WTC11 (cell line): ENCODE measurements at regions not wholly inside any gene's neighbourhood (a gene's known extent, or its start where the extent isn't known, plus 50 kb on each side); places are given as distances from the start of the nearest gene placed in this dataset.

ENCODE experiments used
- ATAC-seq: fragments of 200-7000 bp; cut with Tn5 transposase; 2 replicates; pipeline ENCODE4 v1.10.0; 2021; ENCODE audit warnings: mild to moderate bottlenecking, moderate library complexity
- CTCF ChIA-PET: fragments of 300-600 bp; sonication (Branson Sonifier 250); formaldehyde crosslinking; loops from one replicate; lab custom pipeline; 2021; ENCODE audit warnings: antibody characterized with exemption; lab: Charles Lee
- POLR2A ChIA-PET: fragments of 350-600 bp; sonication (Branson Sonifier 250); formaldehyde crosslinking; loops from one replicate; lab custom pipeline; 2021; ENCODE audit warnings: antibody characterized with exemption; lab: Charles Lee
- DNase-seq: peaks from one replicate; pipeline ENCODE4 v3.0.0; 2021; ENCODE audit warnings: low spot score
- H3K27ac Mint-ChIP-seq: 2 replicates; pipeline ENCODE4 v1.8.0; 2021; ENCODE audit warnings: mixed read lengths
- H3K27me3 Mint-ChIP-seq: 2 replicates; pipeline ENCODE4 v1.8.0; 2021; ENCODE audit warnings: low read depth, mild to moderate bottlenecking, moderate library complexity, mixed read lengths
- H3K36me3 Mint-ChIP-seq: 2 replicates; pipeline ENCODE4 v1.8.0; 2021; ENCODE audit warnings: mixed read lengths
- H3K4me1 Mint-ChIP-seq: 2 replicates; pipeline ENCODE4 v1.8.0; 2022; ENCODE audit warnings: mixed read lengths
- H3K4me3 Mint-ChIP-seq: 2 replicates; pipeline ENCODE4 v1.8.0; 2021; ENCODE audit warnings: mild to moderate bottlenecking, moderate library complexity, mixed read lengths
- H3K9me3 Mint-ChIP-seq: 2 replicates; pipeline ENCODE4 v1.8.0; 2021; ENCODE audit warnings: mixed read lengths
- CREB1 ChIP-seq: sonication (generic); formaldehyde crosslinking; IDR thresholded peaks from 2 replicates; pipeline ENCODE4 v1.8.0; 2023; ENCODE audit warnings: mild to moderate bottlenecking, missing genetic modification reagents
- ESRRA ChIP-seq: sonication (generic); formaldehyde crosslinking; IDR thresholded peaks from 2 replicates; pipeline ENCODE4 v1.8.1; 2022; ENCODE audit warnings: mild to moderate bottlenecking, missing genetic modification reagents, borderline replicate concordance
- ETV6 ChIP-seq: sonication (generic); formaldehyde crosslinking; IDR thresholded peaks from 2 replicates; pipeline ENCODE4 v1.8.1; 2022; ENCODE audit warnings: mild to moderate bottlenecking, missing genetic modification reagents
- FOXJ3 ChIP-seq: sonication (generic); formaldehyde crosslinking; IDR thresholded peaks from 2 replicates; pipeline ENCODE4 v1.9.0; 2021; ENCODE audit warnings: missing genetic modification reagents, mild to moderate bottlenecking, borderline replicate concordance
- GTF2I ChIP-seq: fragments of 250-450 bp; sonication (Bioruptor Pico); conservative IDR thresholded peaks from 2 replicates; pipeline ENCODE4 v1.4.0; 2021; ENCODE audit warnings: mild to moderate bottlenecking
- HMGA2 ChIP-seq: fragments of 250-450 bp; sonication (Bioruptor Pico); IDR thresholded peaks from 2 replicates; pipeline ENCODE4 v1.4.0; 2021; ENCODE audit warnings: mild to moderate bottlenecking, moderate library complexity
- KAT7 ChIP-seq: sonication (generic); formaldehyde crosslinking; IDR thresholded peaks from 2 replicates; pipeline ENCODE4 v1.8.1; 2023; ENCODE audit warnings: missing genetic modification reagents, mild to moderate bottlenecking, borderline replicate concordance
- MXD4 ChIP-seq: fragments of 250-450 bp; sonication (Bioruptor Pico); IDR thresholded peaks from 2 replicates; pipeline ENCODE4 v1.8.0; 2021; ENCODE audit warnings: mild to moderate bottlenecking, moderate library complexity, borderline replicate concordance
- NFE2L1 ChIP-seq: sonication (generic); formaldehyde crosslinking; IDR thresholded peaks from 2 replicates; pipeline ENCODE4 v1.8.1; 2023; ENCODE audit warnings: missing genetic modification reagents
- NFYB ChIP-seq: sonication (generic); formaldehyde crosslinking; conservative IDR thresholded peaks from 2 replicates; pipeline ENCODE4 v1.8.0; 2022; ENCODE audit warnings: low read depth, missing genetic modification reagents
- OVOL2 ChIP-seq: fragments of 250-450 bp; sonication (Bioruptor Pico); IDR thresholded peaks from 2 replicates; pipeline ENCODE4 v1.9.0; 2021; ENCODE audit warnings: mild to moderate bottlenecking, borderline replicate concordance
- RORB ChIP-seq: fragments of 250-450 bp; sonication (Bioruptor Pico); IDR thresholded peaks from 2 replicates; pipeline ENCODE4 v1.9.0; 2021; ENCODE audit warnings: mild to moderate bottlenecking
- TEAD4 ChIP-seq: sonication (generic); formaldehyde crosslinking; IDR thresholded peaks from 2 replicates; pipeline ENCODE4 v1.8.0; 2022; ENCODE audit warnings: mild to moderate bottlenecking, missing genetic modification reagents
- TP53 ChIP-seq: sonication (generic); formaldehyde crosslinking; IDR thresholded peaks from 2 replicates; pipeline ENCODE4 v1.8.1; 2023; ENCODE audit warnings: mild to moderate bottlenecking, missing genetic modification reagents
- ZNF219 ChIP-seq: sonication (generic); formaldehyde crosslinking; IDR thresholded peaks from 2 replicates; pipeline ENCODE4 v1.8.0; 2023; ENCODE audit warnings: missing genetic modification reagents, mild to moderate bottlenecking, borderline replicate concordance
- ZNF317 ChIP-seq: sonication (generic); formaldehyde crosslinking; IDR thresholded peaks from 2 replicates; pipeline ENCODE4 v1.8.1; 2023; ENCODE audit warnings: low read depth, mild to moderate bottlenecking, moderate library complexity, missing genetic modification reagents, borderline replicate concordance
- ZNF671 ChIP-seq: fragments of 250-450 bp; sonication (Bioruptor Pico); IDR thresholded peaks from 2 replicates; pipeline ENCODE4 v1.8.0; 2021; ENCODE audit warnings: mild to moderate bottlenecking
- TF ChIP-seq, protein P1 (sequence below): sonication (generic); formaldehyde crosslinking; IDR thresholded peaks from 2 replicates; pipeline ENCODE4 v1.8.1; 2023; ENCODE audit warnings: mild to moderate bottlenecking, missing genetic modification reagents, moderate library complexity
- TF ChIP-seq, protein P2 (sequence below): fragments of 250-450 bp; sonication (Bioruptor Pico); IDR thresholded peaks from 2 replicates; pipeline ENCODE4 v1.9.0; 2021; ENCODE audit warnings: mild to moderate bottlenecking, borderline replicate concordance
- TF ChIP-seq, protein P3 (sequence below): sonication (generic); formaldehyde crosslinking; IDR thresholded peaks from 2 replicates; pipeline ENCODE4 v1.8.1; 2022; ENCODE audit warnings: missing genetic modification reagents, borderline replicate concordance
- TF ChIP-seq, protein P4 (sequence below): sonication (generic); formaldehyde crosslinking; conservative IDR thresholded peaks from 2 replicates; pipeline ENCODE4 v1.8.1; 2022; ENCODE audit warnings: mild to moderate bottlenecking, missing genetic modification reagents
- TF ChIP-seq, protein P5 (sequence below): sonication (generic); formaldehyde crosslinking; IDR thresholded peaks from 2 replicates; pipeline ENCODE4 v1.8.0; 2023; ENCODE audit warnings: missing genetic modification reagents
- TF ChIP-seq, protein P6 (sequence below): sonication (generic); formaldehyde crosslinking; conservative IDR thresholded peaks from 2 replicates; pipeline ENCODE4 v1.8.1; 2023; ENCODE audit warnings: mild to moderate bottlenecking, low read depth, missing genetic modification reagents, moderate library complexity

DNA sequence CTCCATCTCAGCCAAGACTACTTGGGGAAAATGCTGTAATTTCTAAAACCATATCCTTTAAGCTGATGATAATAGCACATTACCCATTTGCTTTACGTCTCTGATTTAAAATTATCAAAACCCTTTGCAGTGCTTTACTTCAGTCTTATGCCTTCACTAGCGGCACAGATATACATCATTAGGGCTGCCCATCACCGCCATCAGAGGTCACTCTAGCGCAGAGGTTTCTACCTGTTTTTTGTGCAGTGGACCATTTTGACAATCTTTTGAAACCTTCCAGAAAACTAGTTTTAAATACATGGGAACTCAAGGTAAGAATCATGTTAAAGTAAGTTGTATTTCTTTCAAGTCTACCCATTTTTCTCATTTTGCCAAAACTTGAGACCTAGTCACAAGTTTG, 592.5 kb downstream of the PPARGC1A start (continued):
- TF ChIP-seq, protein P1, sequence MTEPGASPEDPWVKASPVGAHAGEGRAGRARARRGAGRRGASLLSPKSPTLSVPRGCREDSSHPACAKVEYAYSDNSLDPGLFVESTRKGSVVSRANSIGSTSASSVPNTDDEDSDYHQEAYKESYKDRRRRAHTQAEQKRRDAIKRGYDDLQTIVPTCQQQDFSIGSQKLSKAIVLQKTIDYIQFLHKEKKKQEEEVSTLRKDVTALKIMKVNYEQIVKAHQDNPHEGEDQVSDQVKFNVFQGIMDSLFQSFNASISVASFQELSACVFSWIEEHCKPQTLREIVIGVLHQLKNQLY (CRISPR knock-in tag): no peak
- TF ChIP-seq TEAD4 (CRISPR knock-in tag) (no peak), FOXJ3 (CRISPR knock-in tag) (no peak), MXD4 (CRISPR knock-in tag) (no peak), ZNF317 (no peak), RORB (CRISPR knock-in tag) (no peak)
- TF ChIP-seq, protein P2, sequence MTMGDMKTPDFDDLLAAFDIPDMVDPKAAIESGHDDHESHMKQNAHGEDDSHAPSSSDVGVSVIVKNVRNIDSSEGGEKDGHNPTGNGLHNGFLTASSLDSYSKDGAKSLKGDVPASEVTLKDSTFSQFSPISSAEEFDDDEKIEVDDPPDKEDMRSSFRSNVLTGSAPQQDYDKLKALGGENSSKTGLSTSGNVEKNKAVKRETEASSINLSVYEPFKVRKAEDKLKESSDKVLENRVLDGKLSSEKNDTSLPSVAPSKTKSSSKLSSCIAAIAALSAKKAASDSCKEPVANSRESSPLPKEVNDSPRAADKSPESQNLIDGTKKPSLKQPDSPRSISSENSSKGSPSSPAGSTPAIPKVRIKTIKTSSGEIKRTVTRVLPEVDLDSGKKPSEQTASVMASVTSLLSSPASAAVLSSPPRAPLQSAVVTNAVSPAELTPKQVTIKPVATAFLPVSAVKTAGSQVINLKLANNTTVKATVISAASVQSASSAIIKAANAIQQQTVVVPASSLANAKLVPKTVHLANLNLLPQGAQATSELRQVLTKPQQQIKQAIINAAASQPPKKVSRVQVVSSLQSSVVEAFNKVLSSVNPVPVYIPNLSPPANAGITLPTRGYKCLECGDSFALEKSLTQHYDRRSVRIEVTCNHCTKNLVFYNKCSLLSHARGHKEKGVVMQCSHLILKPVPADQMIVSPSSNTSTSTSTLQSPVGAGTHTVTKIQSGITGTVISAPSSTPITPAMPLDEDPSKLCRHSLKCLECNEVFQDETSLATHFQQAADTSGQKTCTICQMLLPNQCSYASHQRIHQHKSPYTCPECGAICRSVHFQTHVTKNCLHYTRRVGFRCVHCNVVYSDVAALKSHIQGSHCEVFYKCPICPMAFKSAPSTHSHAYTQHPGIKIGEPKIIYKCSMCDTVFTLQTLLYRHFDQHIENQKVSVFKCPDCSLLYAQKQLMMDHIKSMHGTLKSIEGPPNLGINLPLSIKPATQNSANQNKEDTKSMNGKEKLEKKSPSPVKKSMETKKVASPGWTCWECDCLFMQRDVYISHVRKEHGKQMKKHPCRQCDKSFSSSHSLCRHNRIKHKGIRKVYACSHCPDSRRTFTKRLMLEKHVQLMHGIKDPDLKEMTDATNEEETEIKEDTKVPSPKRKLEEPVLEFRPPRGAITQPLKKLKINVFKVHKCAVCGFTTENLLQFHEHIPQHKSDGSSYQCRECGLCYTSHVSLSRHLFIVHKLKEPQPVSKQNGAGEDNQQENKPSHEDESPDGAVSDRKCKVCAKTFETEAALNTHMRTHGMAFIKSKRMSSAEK (CRISPR knock-in tag): no peak

DNA sequence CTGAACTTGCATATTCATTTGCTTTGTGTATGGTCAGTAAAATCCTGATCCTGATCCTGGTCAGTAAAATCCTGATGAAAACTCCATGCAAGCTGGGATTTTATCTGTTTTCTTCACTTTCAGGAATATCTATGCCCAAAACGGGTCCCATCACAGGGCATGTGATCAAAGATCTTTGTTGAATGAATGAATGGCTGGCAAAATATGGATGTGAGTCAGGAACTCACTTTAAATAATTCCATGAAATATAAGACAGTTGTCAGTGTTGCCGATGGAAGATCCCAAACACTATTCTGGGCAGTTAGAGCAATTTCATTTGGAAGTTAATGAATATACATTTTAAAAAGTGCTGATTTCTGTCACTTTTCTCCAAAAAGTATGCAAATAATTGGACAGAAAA, 598.4 kb downstream of the GBA3 start:
- no peak overlapping the region for H3K27ac Mint-ChIP-seq
- ATAC-seq (no peak), DNase-seq (no peak)
- no peaks in the 10 kb centered on the region for H3K27me3 Mint-ChIP-seq
- no peaks in the 10 kb centered on the region for H3K36me3 Mint-ChIP-seq
- no peak overlapping the region for H3K4me3 Mint-ChIP-seq
- no peaks in the 10 kb centered on the region for H3K9me3 Mint-ChIP-seq
- POLR2A ChIA-PET: interaction anchor here (0.6 kb wide), 1 partner anchor 1453 kb away, joined by 5 read pairs; no protein-coding TSS in a partner anchor
- CTCF ChIA-PET: no interaction called here
- TF ChIP-seq CREB1 (CRISPR knock-in tag) (no peak), ETV6 (no peak), NFYB (CRISPR knock-in tag) (no peak)
- H3K4me1 Mint-ChIP-seq: no peaks in the 10 kb centered on the region

DNA sequence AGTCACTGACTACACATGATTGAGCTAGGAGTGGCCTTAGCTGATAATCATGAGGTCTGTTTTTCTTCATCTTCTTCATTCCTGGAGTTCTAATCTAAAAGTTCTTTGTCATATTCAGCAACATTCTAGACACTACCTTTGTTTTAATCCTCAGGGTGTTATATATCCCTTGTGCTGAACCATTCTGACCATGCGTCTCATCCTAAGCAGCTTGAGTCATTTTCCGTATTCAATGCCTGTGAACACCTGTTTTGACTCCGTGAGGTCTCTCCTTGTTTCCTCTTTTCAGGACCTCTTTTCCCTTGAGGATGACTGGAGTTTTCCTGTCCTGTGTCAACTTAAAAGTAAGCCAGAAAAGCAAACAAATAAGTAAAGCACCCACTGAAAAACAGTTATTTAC, 597.9 kb downstream of the GBA3 start:
- Mint-ChIP-seq H3K4me1 (no peaks in the 10 kb centered on the region), H3K9me3 (no peaks in the 10 kb centered on the region), H3K27ac (no peak overlapping the region), H3K36me3 (no peaks in the 10 kb centered on the region), H3K4me3 (no peak overlapping the region), H3K27me3 (no peaks in the 10 kb centered on the region)
- ChIA-PET CTCF (no interaction called here), POLR2A (interaction anchor here (0.6 kb wide), 1 partner anchor 1453 kb away, joined by 5 read pairs; no protein-coding TSS in a partner anchor)
- no peak for DNase-seq
- no peak for ATAC-seq
- no peak for TF ChIP-seq OVOL2 (CRISPR knock-in tag)
- no peak for TF ChIP-seq HMGA2 (CRISPR knock-in tag)
- TF ChIP-seq KAT7 (CRISPR knock-in tag): no peak
- TF ChIP-seq TP53: no peak
- no peak for TF ChIP-seq NFE2L1
- TF ChIP-seq GTF2I (CRISPR knock-in tag): no peak
- no peak for TF ChIP-seq ZNF671 (CRISPR knock-in tag)
- TF ChIP-seq ESRRA: no peak
- TF ChIP-seq, protein P3, sequence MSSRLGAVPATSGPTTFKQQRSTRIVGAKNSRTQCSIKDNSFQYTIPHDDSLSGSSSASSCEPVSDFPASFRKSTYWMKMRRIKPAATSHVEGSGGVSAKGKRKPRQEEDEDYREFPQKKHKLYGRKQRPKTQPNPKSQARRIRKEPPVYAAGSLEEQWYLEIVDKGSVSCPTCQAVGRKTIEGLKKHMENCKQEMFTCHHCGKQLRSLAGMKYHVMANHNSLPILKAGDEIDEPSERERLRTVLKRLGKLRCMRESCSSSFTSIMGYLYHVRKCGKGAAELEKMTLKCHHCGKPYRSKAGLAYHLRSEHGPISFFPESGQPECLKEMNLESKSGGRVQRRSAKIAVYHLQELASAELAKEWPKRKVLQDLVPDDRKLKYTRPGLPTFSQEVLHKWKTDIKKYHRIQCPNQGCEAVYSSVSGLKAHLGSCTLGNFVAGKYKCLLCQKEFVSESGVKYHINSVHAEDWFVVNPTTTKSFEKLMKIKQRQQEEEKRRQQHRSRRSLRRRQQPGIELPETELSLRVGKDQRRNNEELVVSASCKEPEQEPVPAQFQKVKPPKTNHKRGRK: no peak
- TF ChIP-seq, protein P4, sequence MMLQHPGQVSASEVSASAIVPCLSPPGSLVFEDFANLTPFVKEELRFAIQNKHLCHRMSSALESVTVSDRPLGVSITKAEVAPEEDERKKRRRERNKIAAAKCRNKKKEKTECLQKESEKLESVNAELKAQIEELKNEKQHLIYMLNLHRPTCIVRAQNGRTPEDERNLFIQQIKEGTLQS (CRISPR knock-in tag): no peak
- TF ChIP-seq, protein P5, sequence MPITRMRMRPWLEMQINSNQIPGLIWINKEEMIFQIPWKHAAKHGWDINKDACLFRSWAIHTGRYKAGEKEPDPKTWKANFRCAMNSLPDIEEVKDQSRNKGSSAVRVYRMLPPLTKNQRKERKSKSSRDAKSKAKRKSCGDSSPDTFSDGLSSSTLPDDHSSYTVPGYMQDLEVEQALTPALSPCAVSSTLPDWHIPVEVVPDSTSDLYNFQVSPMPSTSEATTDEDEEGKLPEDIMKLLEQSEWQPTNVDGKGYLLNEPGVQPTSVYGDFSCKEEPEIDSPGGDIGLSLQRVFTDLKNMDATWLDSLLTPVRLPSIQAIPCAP (CRISPR knock-in tag): no peak
- TF ChIP-seq NFYB (CRISPR knock-in tag): no peak
- TF ChIP-seq, protein P1 (CRISPR knock-in tag): no peak
- TF ChIP-seq, protein P6, sequence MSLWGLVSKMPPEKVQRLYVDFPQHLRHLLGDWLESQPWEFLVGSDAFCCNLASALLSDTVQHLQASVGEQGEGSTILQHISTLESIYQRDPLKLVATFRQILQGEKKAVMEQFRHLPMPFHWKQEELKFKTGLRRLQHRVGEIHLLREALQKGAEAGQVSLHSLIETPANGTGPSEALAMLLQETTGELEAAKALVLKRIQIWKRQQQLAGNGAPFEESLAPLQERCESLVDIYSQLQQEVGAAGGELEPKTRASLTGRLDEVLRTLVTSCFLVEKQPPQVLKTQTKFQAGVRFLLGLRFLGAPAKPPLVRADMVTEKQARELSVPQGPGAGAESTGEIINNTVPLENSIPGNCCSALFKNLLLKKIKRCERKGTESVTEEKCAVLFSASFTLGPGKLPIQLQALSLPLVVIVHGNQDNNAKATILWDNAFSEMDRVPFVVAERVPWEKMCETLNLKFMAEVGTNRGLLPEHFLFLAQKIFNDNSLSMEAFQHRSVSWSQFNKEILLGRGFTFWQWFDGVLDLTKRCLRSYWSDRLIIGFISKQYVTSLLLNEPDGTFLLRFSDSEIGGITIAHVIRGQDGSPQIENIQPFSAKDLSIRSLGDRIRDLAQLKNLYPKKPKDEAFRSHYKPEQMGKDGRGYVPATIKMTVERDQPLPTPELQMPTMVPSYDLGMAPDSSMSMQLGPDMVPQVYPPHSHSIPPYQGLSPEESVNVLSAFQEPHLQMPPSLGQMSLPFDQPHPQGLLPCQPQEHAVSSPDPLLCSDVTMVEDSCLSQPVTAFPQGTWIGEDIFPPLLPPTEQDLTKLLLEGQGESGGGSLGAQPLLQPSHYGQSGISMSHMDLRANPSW (CRISPR knock-in tag): no peak
- TF ChIP-seq ZNF219 (CRISPR knock-in tag): no peak
